Right lobe of liver (tissue), 4 donors: ENCODE measurements at regions not wholly inside any gene's neighbourhood (a gene's known extent, or its start where the extent isn't known, plus 50 kb on each side); places are given as distances from the start of the nearest gene placed in this dataset.

Source experiments
- POLR2A ChIP-seq: fragments of 450-650 bp; IDR thresholded peaks from one replicate; pipeline ENCODE4 v1.6.1; 2017; ENCODE audit warnings: antibody characterized with exemption, mild to moderate bottlenecking
- TF ChIP-seq, protein P1 (sequence below), 4 donors: fragments of 200-600 bp in 3 of 4; fragments of 450-650 bp in 1 of 4; IDR thresholded peaks; one replicate each; pipeline versions ENCODE4 v1.5.1 to v1.8.0; 2016 to 2022; ENCODE audit warnings: antibody characterized with exemption in 4 of 4, mild to moderate bottlenecking in 2 of 4
- donor health status: DM: no; HTN: no; CAD: no.
- donor health status: DM: no; HTN: no; CAD: no.
- donor health status: DM: no; HTN: yes; CAD: no.

GRCh38 chr5:159713773-159714172, 202.5 kb upstream of the ADRA1B start:
- TF ChIP-seq, protein P1, sequence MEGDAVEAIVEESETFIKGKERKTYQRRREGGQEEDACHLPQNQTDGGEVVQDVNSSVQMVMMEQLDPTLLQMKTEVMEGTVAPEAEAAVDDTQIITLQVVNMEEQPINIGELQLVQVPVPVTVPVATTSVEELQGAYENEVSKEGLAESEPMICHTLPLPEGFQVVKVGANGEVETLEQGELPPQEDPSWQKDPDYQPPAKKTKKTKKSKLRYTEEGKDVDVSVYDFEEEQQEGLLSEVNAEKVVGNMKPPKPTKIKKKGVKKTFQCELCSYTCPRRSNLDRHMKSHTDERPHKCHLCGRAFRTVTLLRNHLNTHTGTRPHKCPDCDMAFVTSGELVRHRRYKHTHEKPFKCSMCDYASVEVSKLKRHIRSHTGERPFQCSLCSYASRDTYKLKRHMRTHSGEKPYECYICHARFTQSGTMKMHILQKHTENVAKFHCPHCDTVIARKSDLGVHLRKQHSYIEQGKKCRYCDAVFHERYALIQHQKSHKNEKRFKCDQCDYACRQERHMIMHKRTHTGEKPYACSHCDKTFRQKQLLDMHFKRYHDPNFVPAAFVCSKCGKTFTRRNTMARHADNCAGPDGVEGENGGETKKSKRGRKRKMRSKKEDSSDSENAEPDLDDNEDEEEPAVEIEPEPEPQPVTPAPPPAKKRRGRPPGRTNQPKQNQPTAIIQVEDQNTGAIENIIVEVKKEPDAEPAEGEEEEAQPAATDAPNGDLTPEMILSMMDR (IDR thresholded peaks at IDR 0.05), result no peak
- no peak for TF ChIP-seq POLR2A
